Type B pancreatic cell (in vitro differentiated cells): ENCODE measurements at regions not wholly inside any gene's neighbourhood (a gene's known extent, or its start where the extent isn't known, plus 50 kb on each side); places are given as distances from the start of the nearest gene placed in this dataset.

Experiments
- DNase-seq: peaks from one replicate; pipeline ENCODE4 v3.0.0; 2021; ENCODE audit warnings: mixed read lengths; ENCODE audit not compliant: unreplicated experiment; ENCODE audit errors: extremely low spot score
- H3K27ac Mint-ChIP-seq: 2 replicates; pipeline ENCODE4 v1.8.0; 2021; ENCODE audit warnings: mild to moderate bottlenecking, mixed read lengths
- H3K27me3 Mint-ChIP-seq: 2 replicates; pipeline ENCODE4 v1.8.0; 2021; ENCODE audit warnings: mixed read lengths
- H3K36me3 Mint-ChIP-seq: 2 replicates; pipeline ENCODE4 v1.8.0; 2021; ENCODE audit warnings: mixed read lengths
- H3K4me1 Mint-ChIP-seq: one replicate; pipeline ENCODE4 v1.8.0; 2021; ENCODE audit warnings: mixed read lengths; ENCODE audit not compliant: unreplicated experiment
- H3K4me3 Mint-ChIP-seq: 2 replicates; pipeline ENCODE4 v1.8.0; 2021; ENCODE audit warnings: mild to moderate bottlenecking, mixed read lengths
- H3K9me3 Mint-ChIP-seq: 2 replicates; pipeline ENCODE4 v1.8.0; 2021; ENCODE audit warnings: mixed read lengths
- TF ChIP-seq, protein P1 (sequence below): fragments of 200-600 bp; sonication (generic); conservative IDR thresholded peaks from 2 replicates; pipeline ENCODE4 v1.5.0; 2021; ENCODE audit warnings: antibody characterized with exemption, mild to moderate bottlenecking

DNA sequence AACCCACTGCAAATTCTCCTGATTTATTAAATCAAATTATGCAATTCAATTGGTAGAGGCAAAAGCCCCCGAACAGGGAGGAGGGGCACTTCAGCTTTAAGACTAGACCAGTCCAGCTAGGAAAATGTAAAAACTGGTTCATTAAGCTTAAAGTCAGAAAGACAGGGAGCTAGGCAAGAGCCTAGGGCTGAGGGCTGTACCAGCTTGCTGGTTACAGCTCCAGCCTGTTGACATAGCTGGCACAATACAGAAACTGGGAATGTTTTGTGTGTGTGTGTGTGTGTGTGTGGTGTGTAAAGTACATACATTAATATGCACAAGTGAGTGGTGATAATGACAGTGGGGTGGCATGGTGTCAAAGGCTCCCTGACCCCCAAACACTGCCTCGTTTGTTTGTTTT, 307.0 kb upstream of the CELF4 start:
- Mint-ChIP-seq H3K36me3 (no peaks in the 10 kb centered on the region), H3K4me1 (peaks cover 7% of the 10 kb centered on the region), H3K9me3 (no peaks in the 10 kb centered on the region), H3K27ac (no peak overlapping the region), H3K4me3 (no peak overlapping the region), H3K27me3 (no peaks in the 10 kb centered on the region)
- TF ChIP-seq, protein P1, sequence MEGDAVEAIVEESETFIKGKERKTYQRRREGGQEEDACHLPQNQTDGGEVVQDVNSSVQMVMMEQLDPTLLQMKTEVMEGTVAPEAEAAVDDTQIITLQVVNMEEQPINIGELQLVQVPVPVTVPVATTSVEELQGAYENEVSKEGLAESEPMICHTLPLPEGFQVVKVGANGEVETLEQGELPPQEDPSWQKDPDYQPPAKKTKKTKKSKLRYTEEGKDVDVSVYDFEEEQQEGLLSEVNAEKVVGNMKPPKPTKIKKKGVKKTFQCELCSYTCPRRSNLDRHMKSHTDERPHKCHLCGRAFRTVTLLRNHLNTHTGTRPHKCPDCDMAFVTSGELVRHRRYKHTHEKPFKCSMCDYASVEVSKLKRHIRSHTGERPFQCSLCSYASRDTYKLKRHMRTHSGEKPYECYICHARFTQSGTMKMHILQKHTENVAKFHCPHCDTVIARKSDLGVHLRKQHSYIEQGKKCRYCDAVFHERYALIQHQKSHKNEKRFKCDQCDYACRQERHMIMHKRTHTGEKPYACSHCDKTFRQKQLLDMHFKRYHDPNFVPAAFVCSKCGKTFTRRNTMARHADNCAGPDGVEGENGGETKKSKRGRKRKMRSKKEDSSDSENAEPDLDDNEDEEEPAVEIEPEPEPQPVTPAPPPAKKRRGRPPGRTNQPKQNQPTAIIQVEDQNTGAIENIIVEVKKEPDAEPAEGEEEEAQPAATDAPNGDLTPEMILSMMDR: no peak
- DNase-seq: no peak

DNA sequence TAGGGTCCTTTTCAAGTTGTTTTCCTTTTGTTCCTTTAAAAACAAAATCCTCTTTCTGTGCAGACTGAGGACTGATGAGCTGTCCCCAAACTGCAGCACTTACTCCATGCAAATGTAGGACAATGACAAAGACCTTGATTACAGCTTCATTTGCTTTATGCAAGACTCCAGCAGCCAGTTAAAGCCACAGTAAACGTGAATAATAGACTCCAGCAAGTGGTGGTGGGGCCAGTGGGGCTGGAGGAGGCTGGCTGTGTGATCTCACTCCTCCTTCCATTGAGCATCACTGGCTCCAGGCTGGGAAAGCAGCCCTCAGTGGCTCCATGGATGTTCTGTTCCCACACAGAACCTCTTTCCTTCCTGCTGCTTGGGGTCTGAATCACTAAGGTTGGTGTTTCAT, 306.0 kb upstream of the CELF4 start:
- no peaks in the 10 kb centered on the region for H3K9me3 Mint-ChIP-seq
- DNase-seq: no peak
- no peaks in the 10 kb centered on the region for H3K27me3 Mint-ChIP-seq
- no peak overlapping the region for H3K27ac Mint-ChIP-seq
- H3K36me3 Mint-ChIP-seq: no peaks in the 10 kb centered on the region
- TF ChIP-seq, protein P1: no peak
- no peak overlapping the region for H3K4me3 Mint-ChIP-seq
- H3K4me1 Mint-ChIP-seq: peaks cover 7% of the 10 kb centered on the region

DNA sequence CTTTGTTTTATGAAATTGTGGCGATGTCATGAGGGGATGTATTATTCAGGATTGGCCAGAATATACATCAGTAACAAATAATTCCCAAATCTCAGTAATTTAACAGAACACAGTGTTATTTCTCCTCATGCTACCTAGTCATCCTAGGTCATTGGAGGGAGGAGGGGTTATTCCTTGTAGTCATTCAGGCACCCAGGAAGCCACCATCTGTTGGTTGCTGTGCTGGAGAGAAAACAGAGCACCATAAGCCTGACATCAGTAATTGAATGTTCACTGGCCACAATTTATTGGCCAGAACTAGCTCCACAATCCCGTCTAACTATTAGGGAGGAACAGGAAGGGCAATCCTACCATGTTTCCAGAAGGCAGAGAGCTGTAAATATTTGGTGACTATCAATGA, 303.5 kb upstream of the CELF4 start:
- Mint-ChIP-seq H3K36me3 (no peaks in the 10 kb centered on the region), H3K27ac (no peak overlapping the region), H3K9me3 (no peaks in the 10 kb centered on the region), H3K4me1 (peaks cover 7% of the 10 kb centered on the region), H3K27me3 (no peaks in the 10 kb centered on the region), H3K4me3 (no peak overlapping the region)
- TF ChIP-seq, protein P1: no peak
- no peak for DNase-seq

DNA sequence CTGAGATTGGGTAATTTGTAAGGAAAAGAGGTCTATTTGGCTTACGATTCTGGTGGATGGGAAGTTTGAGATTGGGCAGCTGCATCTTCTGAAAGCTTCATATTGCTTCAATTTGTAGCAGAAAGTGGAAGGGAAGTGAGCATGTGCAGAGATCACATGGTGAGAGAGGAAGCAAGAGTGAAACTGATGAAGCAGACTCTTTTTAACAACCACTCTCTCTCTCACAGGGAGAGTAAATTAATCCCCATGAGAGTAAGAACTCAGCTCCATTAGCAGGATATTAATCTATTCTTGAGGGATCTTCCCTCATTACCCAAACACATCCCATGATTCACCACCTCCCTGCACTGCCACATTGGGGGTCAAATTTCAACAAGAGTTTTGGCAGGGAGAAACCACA, 298.5 kb upstream of the CELF4 start:
- Mint-ChIP-seq H3K4me1 (no peaks in the 10 kb centered on the region), H3K4me3 (no peak overlapping the region), H3K36me3 (no peaks in the 10 kb centered on the region), H3K27ac (no peak overlapping the region), H3K9me3 (no peaks in the 10 kb centered on the region), H3K27me3 (peaks cover 4% of the 10 kb centered on the region)
- TF ChIP-seq, protein P1: no peak
- no peak for DNase-seq

DNA sequence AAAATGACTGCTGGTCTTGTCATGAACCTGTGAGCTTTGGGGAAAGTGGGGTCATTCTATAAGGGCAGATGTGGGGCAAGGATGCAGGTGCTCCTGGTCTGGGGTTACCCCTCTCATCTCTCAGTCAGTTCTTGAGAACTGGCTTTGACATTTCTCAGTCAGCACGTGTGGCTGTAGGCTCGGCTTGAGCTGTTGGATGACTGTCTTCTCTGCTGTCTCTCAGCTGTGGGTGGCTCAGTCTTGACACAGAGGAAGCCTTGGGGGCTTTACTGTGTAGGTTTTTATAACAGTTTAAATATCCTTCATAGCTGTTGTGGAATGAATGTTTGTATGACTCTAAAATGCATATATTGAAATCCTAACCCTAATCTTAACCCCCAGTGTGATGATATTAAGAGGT, 296.4 kb upstream of the CELF4 start:
- H3K4me1 Mint-ChIP-seq: no peaks in the 10 kb centered on the region
- H3K9me3 Mint-ChIP-seq: no peaks in the 10 kb centered on the region
- DNase-seq: no peak
- peaks cover 4% of the 10 kb centered on the region for H3K27me3 Mint-ChIP-seq
- TF ChIP-seq, protein P1: no peak
- no peaks in the 10 kb centered on the region for H3K36me3 Mint-ChIP-seq
- H3K27ac Mint-ChIP-seq: no peak overlapping the region
- no peak overlapping the region for H3K4me3 Mint-ChIP-seq

DNA sequence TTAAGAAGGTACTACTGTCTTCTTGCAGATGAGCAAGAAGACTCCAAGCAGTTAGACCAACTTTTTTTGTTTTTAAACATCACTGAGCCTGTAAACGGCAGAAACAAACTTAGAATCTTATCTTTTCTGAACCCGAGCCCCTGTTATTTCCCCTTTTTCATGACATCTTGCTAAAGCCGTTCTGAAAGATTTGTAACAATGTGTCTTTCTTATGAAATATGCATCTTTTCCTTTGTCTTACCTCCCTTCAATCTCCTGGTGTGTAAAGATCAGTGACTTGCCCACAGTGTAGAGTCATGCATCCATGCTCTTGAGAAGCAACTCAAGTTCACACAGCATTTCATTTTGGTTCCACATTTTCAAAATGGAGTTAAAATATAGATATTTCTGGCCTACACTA, 288.8 kb upstream of the CELF4 start:
- no peaks in the 10 kb centered on the region for H3K36me3 Mint-ChIP-seq
- peaks cover under 1% of the 10 kb centered on the region for H3K9me3 Mint-ChIP-seq
- TF ChIP-seq, protein P1: no peak
- H3K27me3 Mint-ChIP-seq: no peaks in the 10 kb centered on the region
- DNase-seq: no peak
- H3K27ac Mint-ChIP-seq: no peak overlapping the region
- no peak overlapping the region for H3K4me3 Mint-ChIP-seq
- H3K4me1 Mint-ChIP-seq: no peaks in the 10 kb centered on the region
